ENCODE measurements at regions not wholly inside any gene's neighbourhood (a gene's known extent, or its start where the extent isn't known, plus 50 kb on each side); places are given as distances from the start of the nearest gene placed in this dataset.

GRCh38 chr11:37712251-37712650 lies 1114.2 kb upstream of the RAG2 start:
- TF ChIP-seq, protein P1, sequence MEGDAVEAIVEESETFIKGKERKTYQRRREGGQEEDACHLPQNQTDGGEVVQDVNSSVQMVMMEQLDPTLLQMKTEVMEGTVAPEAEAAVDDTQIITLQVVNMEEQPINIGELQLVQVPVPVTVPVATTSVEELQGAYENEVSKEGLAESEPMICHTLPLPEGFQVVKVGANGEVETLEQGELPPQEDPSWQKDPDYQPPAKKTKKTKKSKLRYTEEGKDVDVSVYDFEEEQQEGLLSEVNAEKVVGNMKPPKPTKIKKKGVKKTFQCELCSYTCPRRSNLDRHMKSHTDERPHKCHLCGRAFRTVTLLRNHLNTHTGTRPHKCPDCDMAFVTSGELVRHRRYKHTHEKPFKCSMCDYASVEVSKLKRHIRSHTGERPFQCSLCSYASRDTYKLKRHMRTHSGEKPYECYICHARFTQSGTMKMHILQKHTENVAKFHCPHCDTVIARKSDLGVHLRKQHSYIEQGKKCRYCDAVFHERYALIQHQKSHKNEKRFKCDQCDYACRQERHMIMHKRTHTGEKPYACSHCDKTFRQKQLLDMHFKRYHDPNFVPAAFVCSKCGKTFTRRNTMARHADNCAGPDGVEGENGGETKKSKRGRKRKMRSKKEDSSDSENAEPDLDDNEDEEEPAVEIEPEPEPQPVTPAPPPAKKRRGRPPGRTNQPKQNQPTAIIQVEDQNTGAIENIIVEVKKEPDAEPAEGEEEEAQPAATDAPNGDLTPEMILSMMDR (IDR thresholded peaks at IDR 0.05; ENCODE audit: insufficient read depth, low read depth, low read length) = peak; percentile 30; the same call in 1 of the 2 replicates
- DNase-seq (ENCODE audit: low read depth) = no peak
- Histone ChIP-seq H3K4me3 (ENCODE audit: low read depth, low read length) (no peak overlapping the region), H3K27me3 (ENCODE audit: control insufficient read depth, insufficient read depth, low read length) (no peaks in the 10 kb centered on the region), H3K36me3 (ENCODE audit: control insufficient read depth, insufficient read depth, low read length) (no peaks in the 10 kb centered on the region)
- POLR2A ChIA-PET = interaction anchor here (0.6 kb wide), 1 partner anchor 9 kb away, joined by 4 read pairs; no protein-coding TSS in a partner anchor
- CTCF ChIA-PET = interaction anchor here (0.8 to 1.7 kb wide), 2 partner anchors 18 to 99 kb away, joined by 3 to 4 read pairs; no protein-coding TSS in a partner anchor

- DNase-seq (ENCODE audit: low read depth) = peak; percentile 56
- CTCF ChIA-PET = no interaction called here
- TF ChIP-seq, protein P1 (IDR thresholded peaks at IDR 0.05; ENCODE audit: insufficient read depth, low read depth, low read length) = no peak
- no peaks in the 10 kb centered on the region for H3K36me3 ChIP-seq (ENCODE audit: control insufficient read depth, insufficient read depth, low read length)
- POLR2A ChIA-PET = no interaction called here
- no peak overlapping the region for H3K4me3 ChIP-seq (ENCODE audit: low read depth, low read length)
- H3K27me3 ChIP-seq (ENCODE audit: control insufficient read depth, insufficient read depth, low read length) = no peaks in the 10 kb centered on the region
Observed at GRCh38 chr11:37710031-37710430, 1112.0 kb upstream of the RAG2 start.

DNA sequence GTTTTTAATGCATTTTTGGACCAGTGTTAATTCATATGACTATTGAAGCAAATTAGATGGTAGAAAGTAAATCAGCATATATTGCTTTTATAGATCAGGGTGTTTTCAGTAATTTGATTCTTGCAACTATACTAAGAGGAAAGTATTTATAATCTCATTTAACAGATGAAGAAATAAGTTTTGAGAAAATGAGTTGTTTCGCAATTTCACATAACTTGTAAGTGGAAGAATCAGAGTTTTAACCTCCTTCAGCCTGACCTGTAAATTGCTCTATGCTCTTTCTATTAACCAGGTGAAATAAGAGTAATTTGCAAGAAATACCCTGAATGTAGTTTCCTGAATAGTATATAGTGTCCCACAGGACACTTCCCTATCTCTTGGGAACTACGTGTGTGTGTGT lies 1106.8 kb upstream of the RAG2 start:
- Histone ChIP-seq H3K27me3 (ENCODE audit: control insufficient read depth, insufficient read depth, low read length) (no peaks in the 10 kb centered on the region), H3K36me3 (ENCODE audit: control insufficient read depth, insufficient read depth, low read length) (no peaks in the 10 kb centered on the region), H3K4me3 (ENCODE audit: low read depth, low read length) (no peak overlapping the region)
- CTCF ChIA-PET = no interaction called here
- TF ChIP-seq, protein P1 (IDR thresholded peaks at IDR 0.05; ENCODE audit: insufficient read depth, low read depth, low read length) = no peak
- DNase-seq (ENCODE audit: low read depth) = no peak
- POLR2A ChIA-PET = no interaction called here

GRCh38 chr11:37699644-37700043 lies 1101.6 kb upstream of the RAG2 start:
- H3K4me3 ChIP-seq (ENCODE audit: low read depth, low read length) = no peak overlapping the region
- ChIA-PET CTCF (no interaction called here), POLR2A (no interaction called here)
- H3K36me3 ChIP-seq (ENCODE audit: control insufficient read depth, insufficient read depth, low read length) = no peaks in the 10 kb centered on the region
- no peaks in the 10 kb centered on the region for H3K27me3 ChIP-seq (ENCODE audit: control insufficient read depth, insufficient read depth, low read length)
- no peak for DNase-seq (ENCODE audit: low read depth)
- TF ChIP-seq, protein P1 (IDR thresholded peaks at IDR 0.05; ENCODE audit: insufficient read depth, low read depth, low read length) = no peak

DNA sequence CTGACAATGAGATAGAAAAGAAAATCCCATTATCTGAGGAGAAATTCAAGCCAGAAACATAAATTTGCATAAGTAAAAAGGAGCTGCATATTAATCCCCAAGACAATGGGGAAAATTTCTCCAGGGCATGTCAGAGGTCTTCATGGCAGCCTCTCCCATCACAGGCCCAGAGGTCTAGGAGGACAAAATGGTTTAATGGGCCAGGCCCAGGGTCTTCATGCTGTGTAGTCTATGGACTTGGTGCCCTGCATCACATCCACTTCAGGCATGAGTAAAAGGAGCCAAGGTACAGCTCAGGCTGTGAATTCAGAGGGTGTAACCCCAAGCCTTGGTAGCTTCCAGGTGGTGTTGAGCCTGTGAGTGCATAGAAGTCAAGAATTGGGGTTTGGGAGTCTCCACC lies 1097.2 kb upstream of the RAG2 start:
- no peak for DNase-seq (ENCODE audit: low read depth)

More for the DNA sequence above, 1097.2 kb upstream of the RAG2 start:
- H3K4me3 ChIP-seq (ENCODE audit: low read depth, low read length) = no peak overlapping the region
- ChIA-PET CTCF (no interaction called here), POLR2A (no interaction called here)
- no peaks in the 10 kb centered on the region for H3K36me3 ChIP-seq (ENCODE audit: control insufficient read depth, insufficient read depth, low read length)
- TF ChIP-seq, protein P1 (IDR thresholded peaks at IDR 0.05; ENCODE audit: insufficient read depth, low read depth, low read length) = no peak
- H3K27me3 ChIP-seq (ENCODE audit: control insufficient read depth, insufficient read depth, low read length) = no peaks in the 10 kb centered on the region
